Neural progenitor cell (in vitro differentiated cells): ENCODE measurements at regions not wholly inside any gene's neighbourhood (a gene's known extent, or its start where the extent isn't known, plus 50 kb on each side); places are given as distances from the start of the nearest gene placed in this dataset.

Experiments
- DNase-seq: peaks from one replicate; pipeline ENCODE4 v3.0.0-alpha.2; 2016; ENCODE audit warnings: low spot score
- H2AFZ ChIP-seq: fragments of 200-600 bp; sonication (generic); replicated peaks from 2 replicates; pipeline ENCODE4 v1.6.1; 2016; ENCODE audit warnings: antibody characterized with exemption
- H3F3A ChIP-seq: fragments of 200-600 bp; sonication (generic); 2 replicates; pipeline ENCODE4 v1.6.1; 2016; ENCODE audit warnings: antibody characterized with exemption, low read depth
- H3K27ac ChIP-seq: fragments of 200-600 bp; sonication (generic); 2 replicates; pipeline ENCODE4 v1.5.1; 2016; ENCODE audit warnings: mild to moderate bottlenecking
- H3K27me3 ChIP-seq: fragments of 200-600 bp; sonication (generic); 2 replicates; pipeline ENCODE4 v1.6.1; 2016; ENCODE audit warnings: mild to moderate bottlenecking, moderate library complexity
- H3K36me3 ChIP-seq: fragments of 200-600 bp; sonication (generic); 2 replicates; pipeline ENCODE4 v1.5.1; 2016
- H3K4me1 ChIP-seq: fragments of 200-600 bp; sonication (generic); 2 replicates; pipeline ENCODE4 v1.6.1; 2016; ENCODE audit warnings: mixed run types
- H3K4me2 ChIP-seq: fragments of 200-600 bp; sonication (generic); 2 replicates; pipeline ENCODE4 v1.6.1; 2016
- H3K4me3 ChIP-seq: fragments of 200-600 bp; sonication (generic); 2 replicates; pipeline ENCODE4 v1.5.1; 2016
- H3K79me2 ChIP-seq: fragments of 200-600 bp; sonication (generic); 2 replicates; pipeline ENCODE4 v1.6.1; 2016; ENCODE audit warnings: low read depth
- H3K9ac ChIP-seq: fragments of 200-600 bp; sonication (generic); 2 replicates; pipeline ENCODE4 v1.6.1; 2016
- H3K9me3 ChIP-seq: fragments of 200-600 bp; sonication (generic); 2 replicates; pipeline ENCODE4 v1.5.1; 2016; ENCODE audit warnings: low read depth
- H4K20me1 ChIP-seq: fragments of 200-600 bp; sonication (generic); 2 replicates; pipeline ENCODE4 v1.6.1; 2016; ENCODE audit warnings: low read depth
- H3K27ac Mint-ChIP-seq: 3 replicates; pipeline ENCODE4 v1.8.0; 2021; ENCODE audit warnings: mixed read lengths
- H3K27me3 Mint-ChIP-seq: 2 replicates; pipeline ENCODE4 v1.8.0; 2022; ENCODE audit warnings: low read depth, mild to moderate bottlenecking, inconsistent platforms, moderate library complexity, mixed read lengths; ENCODE audit not compliant: insufficient read depth
- H3K36me3 Mint-ChIP-seq: 3 replicates; pipeline ENCODE4 v1.8.0; 2021; ENCODE audit warnings: mixed read lengths
- H3K4me1 Mint-ChIP-seq: 3 replicates; pipeline ENCODE4 v1.8.0; 2021; ENCODE audit warnings: mixed read lengths
- H3K4me3 Mint-ChIP-seq: 3 replicates; pipeline ENCODE4 v1.8.0; 2021; ENCODE audit warnings: mild to moderate bottlenecking, moderate library complexity, mixed read lengths
- H3K9me3 Mint-ChIP-seq: 3 replicates; pipeline ENCODE4 v1.8.0; 2020; ENCODE audit warnings: mixed read lengths
- CTCF ChIP-seq: fragments of 200-600 bp; sonication (generic); IDR thresholded peaks from 2 replicates; pipeline ENCODE4 v1.5.1; 2017; ENCODE audit warnings: antibody characterized with exemption, mild to moderate bottlenecking
- EZH2 ChIP-seq: fragments of 200-600 bp; sonication (generic); IDR thresholded peaks from 2 replicates; pipeline ENCODE4 v1.6.1; 2017; ENCODE audit warnings: antibody characterized with exemption, mild to moderate bottlenecking, moderate library complexity
- EZH2phosphoT487 ChIP-seq: fragments of 200-600 bp; sonication (generic); IDR thresholded peaks from 2 replicates; pipeline ENCODE4 v1.6.1; 2017; ENCODE audit warnings: antibody characterized with exemption

- no peaks in the 10 kb centered on the region for H3K36me3 Mint-ChIP-seq
- no peak overlapping the region for H2AFZ ChIP-seq
- no peak overlapping the region for H3K4me2 ChIP-seq
- TF ChIP-seq EZH2 (no peak), CTCF (no peak), EZH2phosphoT487 (no peak)
- H3K4me3 Mint-ChIP-seq = no peak overlapping the region
- no peaks in the 10 kb centered on the region for H3K9me3 Mint-ChIP-seq
- no peaks in the 10 kb centered on the region for H3K9me3 ChIP-seq
- H3K79me2 ChIP-seq = no peaks in the 10 kb centered on the region
- H3K4me3 ChIP-seq = no peak overlapping the region
- no peaks in the 10 kb centered on the region for H3K27me3 Mint-ChIP-seq
- no peak for DNase-seq
- no peaks in the 10 kb centered on the region for H3K4me1 ChIP-seq
- H3F3A ChIP-seq = no peaks in the 10 kb centered on the region
- no peaks in the 10 kb centered on the region for H4K20me1 ChIP-seq
- H3K27ac ChIP-seq = no peak overlapping the region
- no peak overlapping the region for H3K9ac ChIP-seq
- no peaks in the 10 kb centered on the region for H3K27me3 ChIP-seq
- no peaks in the 10 kb centered on the region for H3K4me1 Mint-ChIP-seq
- no peak overlapping the region for H3K27ac Mint-ChIP-seq
- no peaks in the 10 kb centered on the region for H3K36me3 ChIP-seq
Observed at GRCh38 chr2:66789741-66790140, 354.8 kb downstream of the MEIS1 start.

GRCh38 chr2:66790651-66791181 lies 355.8 kb downstream of the MEIS1 start:
- Mint-ChIP-seq H3K27me3 (no peaks in the 10 kb centered on the region), H3K4me3 (no peak overlapping the region), H3K9me3 (no peaks in the 10 kb centered on the region), H3K27ac (no peak overlapping the region), H3K36me3 (no peaks in the 10 kb centered on the region), H3K4me1 (no peaks in the 10 kb centered on the region)
- no peak overlapping the region for H3K4me3 ChIP-seq
- H3K4me1 ChIP-seq = no peaks in the 10 kb centered on the region
- H3K9ac ChIP-seq = no peak overlapping the region
- no peaks in the 10 kb centered on the region for H3K36me3 ChIP-seq
- no peak overlapping the region for H3K27ac ChIP-seq
- no peaks in the 10 kb centered on the region for H4K20me1 ChIP-seq
- DNase-seq = no peak
- H3K4me2 ChIP-seq = no peak overlapping the region
- H3K27me3 ChIP-seq = no peaks in the 10 kb centered on the region
- H2AFZ ChIP-seq = no peak overlapping the region
- no peaks in the 10 kb centered on the region for H3K9me3 ChIP-seq
- no peaks in the 10 kb centered on the region for H3K79me2 ChIP-seq
- H3F3A ChIP-seq = no peaks in the 10 kb centered on the region
- TF ChIP-seq CTCF (no peak), EZH2phosphoT487 (no peak)

- no peak overlapping the region for H3K4me2 ChIP-seq
- H2AFZ ChIP-seq = no peak overlapping the region
- no peak overlapping the region for H3K4me3 ChIP-seq
- no peak overlapping the region for H3K27ac ChIP-seq
- no peak for DNase-seq
- no peaks in the 10 kb centered on the region for H3K36me3 ChIP-seq
- no peaks in the 10 kb centered on the region for H3K36me3 Mint-ChIP-seq
- H3K27me3 Mint-ChIP-seq = no peaks in the 10 kb centered on the region
- H3K4me1 Mint-ChIP-seq = no peaks in the 10 kb centered on the region
- peaks cover 1% of the 10 kb centered on the region for H3K9me3 Mint-ChIP-seq
- H3K27me3 ChIP-seq = no peaks in the 10 kb centered on the region
- H3K9ac ChIP-seq = no peak overlapping the region
- no peaks in the 10 kb centered on the region for H3K4me1 ChIP-seq
- no peaks in the 10 kb centered on the region for H3K9me3 ChIP-seq
- H4K20me1 ChIP-seq = no peaks in the 10 kb centered on the region
- no peak overlapping the region for H3K27ac Mint-ChIP-seq
- no peaks in the 10 kb centered on the region for H3K79me2 ChIP-seq
- no peaks in the 10 kb centered on the region for H3F3A ChIP-seq
- TF ChIP-seq EZH2 = no peak
- no peak for TF ChIP-seq EZH2phosphoT487
- no peak for TF ChIP-seq CTCF
- no peak overlapping the region for H3K4me3 Mint-ChIP-seq
Observed at GRCh38 chr2:66794070-66794469, 359.1 kb downstream of the MEIS1 start.
